Hematopoietic multipotent progenitor cell (in vitro differentiated cells): ENCODE measurements at regions not wholly inside any gene's neighbourhood (a gene's known extent, or its start where the extent isn't known, plus 50 kb on each side); places are given as distances from the start of the nearest gene placed in this dataset.

ENCODE experiments used
- DNase-seq, 3 donors: peaks; one replicate each; pipeline ENCODE4 v3.0.0-alpha.2; 2011 to 2015; ENCODE audit warnings: low read depth in 2 of 3, low spot score in 2 of 3

DNA sequence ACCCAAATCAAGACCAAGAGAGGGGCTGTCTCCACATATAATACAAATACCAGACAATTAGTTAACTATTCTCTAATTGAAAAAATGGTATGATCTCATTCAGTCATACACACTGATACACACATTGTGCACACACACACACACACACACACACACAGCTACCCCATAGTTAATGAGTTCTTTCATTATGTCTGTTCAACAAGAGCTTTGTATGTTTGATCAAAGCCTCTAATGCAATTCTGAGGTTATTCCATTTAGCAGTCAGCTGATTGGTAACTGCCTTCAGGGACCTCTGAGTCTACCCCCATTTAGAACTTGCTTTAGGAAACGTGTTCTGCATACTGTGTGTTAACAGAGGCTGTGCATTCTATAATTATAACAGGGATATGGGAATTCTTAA is 741.4 kb upstream of the LRRTM4 start:
- no peak for DNase-seq

DNA sequence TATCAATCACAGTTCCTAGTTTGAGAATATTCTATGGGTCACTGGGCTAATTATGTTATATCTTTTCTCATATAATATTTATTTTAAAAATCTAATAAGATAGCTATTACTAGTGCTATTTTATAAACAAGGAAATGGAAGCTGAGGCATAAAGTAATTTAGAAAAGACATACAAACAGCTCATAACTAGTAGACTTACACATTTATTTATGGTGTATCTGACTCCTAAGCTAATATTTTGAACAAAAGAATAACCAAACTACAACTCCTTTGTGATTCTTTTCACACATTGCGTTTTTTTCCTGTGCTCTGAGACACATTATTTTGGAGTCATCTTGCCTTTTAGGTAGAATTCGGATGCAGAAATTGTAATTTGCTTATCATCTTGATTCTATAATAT is 742.0 kb upstream of the LRRTM4 start:
- DNase-seq: no peak

DNA sequence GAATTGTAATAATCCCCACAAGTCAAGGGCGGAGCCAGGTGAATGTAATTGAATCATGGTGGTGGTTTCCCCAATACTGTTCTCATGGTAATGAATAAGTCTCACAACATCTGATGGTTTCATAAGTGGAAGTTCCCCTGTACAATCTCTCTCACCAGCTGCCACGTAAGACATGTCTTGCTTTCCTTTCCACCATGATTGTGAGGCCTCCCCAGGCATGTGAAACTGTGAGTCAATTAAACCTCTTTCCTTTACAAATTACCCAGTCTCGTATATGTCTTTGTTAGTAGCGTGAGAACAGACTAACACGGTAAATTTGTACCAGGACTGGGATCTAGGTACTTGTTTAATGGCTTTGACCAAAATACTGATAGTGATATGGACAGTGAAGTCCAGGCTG is 744.3 kb upstream of the REG3G start:
- DNase-seq: no peak

DNA sequence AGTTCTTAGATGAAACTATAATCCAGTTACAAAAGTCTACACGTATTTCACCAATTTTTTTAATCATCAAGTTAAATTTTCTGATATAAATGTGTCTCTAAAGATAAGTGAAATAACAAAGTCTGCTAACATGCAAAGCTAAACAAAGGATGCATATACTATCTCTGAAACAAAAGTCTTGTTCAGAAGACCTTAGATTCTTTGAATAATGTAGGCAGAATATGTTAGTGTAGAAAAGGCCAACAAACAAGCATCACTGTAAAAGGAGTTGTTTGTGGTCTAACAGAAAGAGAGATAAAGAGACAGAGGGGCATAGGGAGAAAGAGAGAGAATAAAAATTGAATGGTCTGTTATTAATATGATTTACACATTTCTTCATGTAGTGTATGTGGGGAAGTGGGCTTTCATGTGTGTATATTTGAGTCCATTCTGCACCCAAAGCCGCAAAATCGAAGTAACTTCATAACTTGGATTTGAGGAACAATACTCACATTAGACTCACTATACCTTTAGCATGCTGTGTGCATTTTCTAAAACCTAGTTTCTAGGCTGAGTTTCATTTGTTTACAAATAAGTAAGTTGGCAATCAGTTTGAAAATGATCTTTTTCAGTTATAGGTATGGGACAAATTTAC is 734.8 kb upstream of the REG3G start:
- no peak for DNase-seq

DNA sequence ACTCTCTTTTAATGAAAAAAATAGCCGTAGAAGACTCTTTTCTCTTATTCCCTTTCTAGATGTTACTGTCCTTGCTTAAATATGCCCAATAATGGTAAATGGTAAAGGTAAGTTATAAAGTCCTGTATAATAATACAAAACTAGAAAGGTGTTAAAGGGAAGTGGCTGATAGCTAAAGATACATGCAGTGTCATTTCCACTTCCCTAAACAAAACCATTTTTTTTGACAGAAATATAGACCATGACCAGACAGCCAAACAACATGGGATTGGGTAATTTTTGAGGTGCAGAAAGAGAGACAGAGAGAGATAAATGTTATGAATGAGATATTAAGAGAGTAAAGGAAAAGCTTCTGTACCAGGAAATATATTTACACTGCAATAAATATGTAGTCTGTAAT is 731.7 kb upstream of the REG3G start:
- no peak for DNase-seq

DNA sequence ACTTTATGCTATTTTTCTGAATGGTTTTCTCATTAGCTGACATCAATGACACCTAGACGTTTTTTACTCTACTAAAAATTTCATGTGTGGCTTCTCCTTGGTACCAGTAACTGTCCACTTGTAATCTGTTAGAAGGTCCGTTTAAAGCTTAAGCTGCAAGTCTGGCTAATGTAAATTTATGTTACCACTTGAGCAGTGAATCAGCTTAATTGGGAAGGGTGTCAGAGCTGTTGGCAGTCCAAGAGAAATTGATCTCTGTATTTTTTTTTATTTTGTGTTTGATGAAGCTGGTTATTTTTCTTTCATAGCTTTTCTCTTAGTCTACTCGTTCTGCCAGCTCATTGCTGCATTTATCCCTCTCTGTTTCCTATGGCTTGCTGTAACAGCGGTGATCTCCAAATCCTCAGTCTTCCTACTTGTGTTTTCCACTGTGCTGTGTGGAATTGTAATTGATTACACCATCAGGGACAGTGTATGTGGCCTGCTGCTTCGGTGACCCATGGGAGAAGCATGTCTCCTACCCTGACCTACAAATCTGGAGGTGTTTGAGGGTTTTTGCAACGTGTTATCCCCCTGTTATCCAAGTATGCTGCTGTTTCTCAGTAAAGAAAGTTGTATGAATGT is 724.2 kb upstream of the REG3G start:
- DNase-seq: no peak

DNA sequence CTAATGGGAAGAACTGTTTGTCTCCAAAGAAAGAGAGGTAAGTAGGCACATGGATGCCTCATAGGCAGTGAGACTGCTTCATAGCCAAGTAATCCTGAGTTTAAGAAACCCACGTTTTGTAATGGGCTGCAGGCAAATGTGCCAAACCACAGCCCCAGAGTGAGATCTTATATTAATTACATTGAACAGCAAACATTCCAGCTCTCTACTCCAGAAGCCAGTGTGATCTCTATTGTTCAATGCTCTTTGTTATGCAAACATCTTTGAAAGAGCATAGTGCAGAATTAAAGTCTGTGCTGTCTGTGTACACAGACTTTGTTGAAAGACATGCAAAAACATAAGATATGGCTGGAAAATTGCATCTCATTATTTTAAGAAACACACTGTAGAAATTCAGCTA is 720.8 kb upstream of the REG3G start:
- DNase-seq: no peak

DNA sequence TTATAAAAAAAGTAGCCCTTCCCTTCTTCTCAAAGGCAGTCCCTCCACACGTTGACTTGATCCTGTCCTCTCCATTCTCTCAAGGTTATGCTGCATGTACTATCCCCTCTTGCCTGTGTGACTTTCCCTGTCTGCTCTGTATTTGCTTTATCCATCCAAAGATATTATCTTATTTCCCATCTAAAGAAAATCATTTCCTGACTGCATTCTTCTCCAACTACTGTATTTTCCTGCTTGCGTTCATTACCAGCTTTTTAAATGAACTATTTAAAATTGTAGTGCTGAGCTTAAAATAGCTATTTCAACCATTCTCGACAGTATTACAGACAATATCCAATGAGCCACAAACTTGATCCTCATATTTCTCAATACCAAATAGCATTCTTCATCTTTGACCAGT is 716.0 kb upstream of the REG3G start:
- DNase-seq: no peak

DNA sequence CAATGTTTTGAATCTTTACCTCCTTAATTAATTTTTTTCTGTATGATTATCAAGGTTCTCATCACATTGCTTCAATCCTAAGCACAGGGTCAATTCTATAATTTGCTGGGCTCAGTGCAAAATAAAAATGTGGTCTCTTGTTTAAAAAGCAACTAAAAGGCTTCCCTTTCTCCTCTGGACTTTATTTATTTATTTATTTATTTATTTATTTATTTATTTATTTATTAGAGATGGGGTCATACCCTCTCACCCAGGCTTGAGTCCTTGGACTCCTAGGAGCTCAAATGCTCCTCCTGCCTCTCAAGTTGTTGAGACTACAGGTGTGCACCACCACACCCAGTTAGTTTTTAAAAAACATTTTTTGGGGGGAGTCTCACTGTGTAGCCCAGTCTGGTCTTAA is 710.1 kb upstream of the REG3G start:
- no peak for DNase-seq

DNA sequence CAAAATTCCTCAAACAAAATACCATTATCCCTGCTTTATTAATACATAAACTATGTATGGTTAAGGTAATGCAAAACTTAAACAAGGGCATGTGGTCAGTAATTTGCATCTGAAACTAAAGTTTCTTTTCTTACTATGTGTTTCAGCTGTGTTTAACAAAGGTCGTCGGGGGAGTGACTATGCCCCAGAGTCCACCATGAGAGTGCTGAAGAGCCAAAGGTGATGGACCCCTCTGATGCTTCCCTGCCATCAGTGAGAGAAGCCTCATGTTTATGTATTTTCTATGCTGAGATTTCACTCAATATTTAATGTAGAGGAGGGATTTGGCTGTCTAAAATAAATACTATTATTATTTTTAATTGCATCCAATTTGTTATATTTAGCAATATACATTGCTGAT is 707.2 kb upstream of the REG3G start:
- no peak for DNase-seq

DNA sequence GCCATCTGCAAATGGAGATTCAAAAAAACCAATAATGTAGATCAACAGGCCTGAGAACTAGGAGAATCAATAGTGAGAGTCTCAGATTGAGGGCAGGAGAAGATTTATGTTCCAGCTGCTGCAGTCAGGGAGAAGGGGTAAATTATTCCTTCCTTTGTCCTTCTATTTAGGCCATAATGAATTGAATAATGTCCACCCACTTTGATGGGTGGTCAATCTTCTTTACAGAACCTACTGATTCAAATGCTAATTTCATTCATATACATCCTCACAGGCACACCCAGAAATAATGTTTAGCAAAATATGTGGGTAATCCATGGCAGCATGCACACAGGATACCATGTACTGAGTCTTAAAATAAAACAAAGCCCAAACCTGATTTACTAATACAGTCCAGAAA is 695.3 kb upstream of the REG3G start:
- DNase-seq: no peak

DNA sequence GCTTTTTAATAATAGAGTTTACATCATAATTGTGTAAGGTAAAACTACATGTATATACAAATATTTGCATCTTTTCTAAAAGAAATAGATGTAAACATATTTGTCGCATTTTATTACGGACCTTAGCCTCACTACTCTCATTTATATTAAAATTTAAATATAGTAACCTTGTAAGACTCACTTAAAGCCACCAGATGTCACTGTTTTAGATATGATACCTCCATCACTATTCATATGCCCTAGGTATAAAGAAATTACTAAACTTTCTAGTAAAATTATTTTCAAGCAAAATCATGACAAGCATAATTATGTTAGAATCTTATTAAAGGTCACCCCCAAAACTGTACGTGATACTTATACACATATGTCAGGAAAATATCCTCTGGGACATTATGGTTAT is 674.3 kb upstream of the REG3G start:
- peak in 1 of 3 donors; percentile 2 for DNase-seq

DNA sequence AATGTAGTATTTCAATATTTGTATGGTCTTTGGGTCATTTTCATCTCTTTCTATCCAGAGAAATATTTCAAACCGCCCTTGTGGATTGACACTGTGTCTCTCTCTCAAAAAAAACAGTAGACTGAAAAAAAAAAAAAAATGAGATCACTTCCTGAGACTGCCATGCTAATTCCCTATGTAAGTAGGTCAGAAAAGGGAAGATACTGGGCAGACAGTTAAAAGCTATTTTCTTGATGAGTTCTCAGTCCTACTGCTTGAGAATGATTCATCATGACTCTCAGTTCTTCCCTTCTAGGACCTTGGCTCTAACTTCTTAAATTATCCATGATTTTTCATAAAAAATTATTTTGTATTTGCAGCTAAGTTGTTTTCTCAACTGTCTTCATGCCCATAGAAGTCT is 672.3 kb upstream of the REG3G start:
- no peak for DNase-seq

DNA sequence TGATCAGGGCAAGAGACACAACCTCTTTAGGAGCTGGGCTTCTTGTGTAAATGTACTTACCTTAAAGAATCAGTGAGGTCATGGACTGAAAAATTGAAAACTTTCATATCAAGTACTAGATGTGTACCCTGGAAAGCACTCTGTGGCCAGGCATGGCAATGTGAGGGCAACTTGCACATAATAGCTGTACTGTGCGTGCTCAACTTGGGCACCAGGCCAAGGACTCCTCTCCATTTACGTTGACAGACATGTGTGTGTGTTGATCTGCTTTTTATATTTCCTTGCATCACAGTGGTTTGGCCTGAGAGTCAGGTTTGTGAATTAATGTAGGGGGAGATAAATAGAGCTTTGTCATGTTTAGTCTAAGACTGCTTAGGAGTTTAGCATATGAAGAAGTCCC is 669.5 kb upstream of the REG3G start:
- DNase-seq: no peak

DNA sequence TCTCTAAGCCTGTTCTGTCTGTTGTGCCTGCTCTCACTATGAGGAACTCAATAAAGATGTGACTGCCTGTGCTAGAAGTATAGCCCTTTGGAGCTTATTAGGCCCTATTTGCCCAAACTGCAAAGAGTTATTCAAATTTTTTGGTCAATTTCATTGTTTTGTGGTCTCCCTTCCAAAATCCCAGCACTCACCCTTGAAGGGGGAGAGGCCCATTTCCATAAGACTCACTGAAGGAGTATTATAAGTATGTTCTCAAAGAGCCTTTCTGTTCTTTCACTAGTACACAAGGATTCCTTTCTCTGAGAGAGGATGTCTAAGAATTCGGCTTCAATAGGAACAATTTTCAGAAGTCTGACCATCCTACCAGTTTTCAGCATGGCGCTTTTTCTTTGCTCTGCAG is 641.9 kb upstream of the REG3G start:
- DNase-seq: no peak

DNA sequence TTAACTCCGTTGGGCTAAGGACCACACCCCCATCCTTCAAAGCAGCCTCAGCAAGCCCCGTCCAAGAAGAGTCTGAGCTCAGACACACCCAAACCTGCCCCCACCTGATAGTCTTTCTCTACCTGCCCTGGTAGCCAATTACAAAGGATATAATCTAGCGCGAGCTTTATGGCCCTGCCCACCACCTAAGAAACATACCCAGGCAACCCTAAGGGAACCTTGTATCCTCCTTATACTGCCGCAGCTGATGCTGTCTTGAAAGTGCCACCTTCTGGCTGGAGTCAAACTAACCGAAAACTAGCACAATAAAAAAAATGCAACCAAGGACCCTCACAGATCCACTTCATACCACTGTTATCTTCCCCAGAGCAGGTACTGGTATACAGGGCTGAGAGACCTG is 628.3 kb upstream of the REG3G start:
- no peak for DNase-seq

DNA sequence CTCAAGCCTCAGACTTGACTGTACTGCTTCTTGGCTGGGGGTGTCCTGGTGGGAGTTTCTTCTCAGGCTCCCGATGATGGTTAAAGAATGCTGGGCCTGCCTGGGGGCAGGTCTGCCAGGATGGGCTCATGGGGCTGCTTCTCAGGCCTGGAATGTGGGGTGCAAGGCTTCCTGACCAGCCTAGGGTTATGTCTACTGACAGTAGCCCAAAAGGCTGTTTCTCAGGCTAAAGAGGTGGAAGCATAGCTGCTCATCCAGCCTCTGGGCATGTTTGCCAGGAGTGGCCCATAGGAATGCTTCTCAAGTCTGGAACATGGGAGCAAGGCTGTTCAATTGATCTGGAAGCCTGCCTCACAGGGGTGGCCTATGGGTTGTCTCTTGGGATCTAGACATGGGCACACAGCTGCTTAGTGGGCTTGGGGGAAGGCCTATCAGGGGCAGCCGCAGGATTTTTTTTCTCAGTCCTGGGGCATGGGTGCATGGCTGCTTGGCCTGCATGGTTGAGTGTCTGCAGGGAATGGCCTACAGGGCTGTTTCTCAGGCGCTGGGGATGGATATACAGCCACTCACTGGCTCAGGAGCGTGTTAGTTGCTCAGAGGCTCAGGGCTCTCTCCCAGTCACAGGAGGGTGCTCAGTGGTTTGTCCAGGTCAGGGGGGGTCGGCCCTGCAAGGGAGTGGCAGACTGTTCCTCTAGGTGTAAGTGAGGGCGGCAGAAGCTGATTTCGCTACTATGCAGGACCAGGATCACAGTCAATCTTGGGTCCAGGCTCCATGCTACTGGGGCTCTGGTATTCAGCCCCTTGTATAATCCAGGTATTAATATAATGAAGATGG is 617.3 kb upstream of the REG3G start:
- no peak for DNase-seq

DNA sequence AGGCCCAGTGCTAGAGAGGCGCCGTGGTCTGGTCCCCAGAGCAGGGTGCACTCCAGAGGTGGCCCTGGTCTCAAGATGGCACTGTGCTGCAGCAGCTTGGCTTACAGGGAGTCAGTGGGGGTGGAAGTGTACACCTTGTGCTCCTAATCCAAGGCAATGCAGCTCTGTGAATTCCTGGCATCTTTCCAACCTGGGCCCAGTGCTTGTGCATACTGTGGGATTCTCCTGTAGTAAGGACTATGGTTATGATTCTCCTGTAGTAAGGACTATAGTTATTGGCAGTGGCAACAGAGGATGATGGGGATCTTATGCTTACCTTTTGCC is 616.7 kb upstream of the REG3G start:
- no peak for DNase-seq

DNA sequence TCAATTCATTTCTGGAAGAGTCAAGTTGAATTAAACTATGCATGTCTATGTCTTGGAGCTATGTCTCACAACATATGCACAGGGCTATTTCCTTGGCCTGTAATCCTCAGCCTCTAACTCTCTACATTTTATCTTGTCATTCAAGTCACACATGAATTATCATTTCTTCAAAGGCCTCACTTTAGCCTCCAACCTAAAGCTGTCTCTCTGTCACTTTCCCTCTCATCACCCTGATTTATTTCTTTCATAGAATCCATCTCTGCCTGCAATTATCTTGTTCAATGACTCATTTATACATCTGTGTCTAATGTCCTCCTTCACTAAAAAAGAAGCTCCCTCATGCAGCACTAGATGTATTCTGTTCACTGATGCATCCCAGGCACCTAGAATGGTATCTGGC is 614.2 kb upstream of the REG3G start:
- DNase-seq: no peak

DNA sequence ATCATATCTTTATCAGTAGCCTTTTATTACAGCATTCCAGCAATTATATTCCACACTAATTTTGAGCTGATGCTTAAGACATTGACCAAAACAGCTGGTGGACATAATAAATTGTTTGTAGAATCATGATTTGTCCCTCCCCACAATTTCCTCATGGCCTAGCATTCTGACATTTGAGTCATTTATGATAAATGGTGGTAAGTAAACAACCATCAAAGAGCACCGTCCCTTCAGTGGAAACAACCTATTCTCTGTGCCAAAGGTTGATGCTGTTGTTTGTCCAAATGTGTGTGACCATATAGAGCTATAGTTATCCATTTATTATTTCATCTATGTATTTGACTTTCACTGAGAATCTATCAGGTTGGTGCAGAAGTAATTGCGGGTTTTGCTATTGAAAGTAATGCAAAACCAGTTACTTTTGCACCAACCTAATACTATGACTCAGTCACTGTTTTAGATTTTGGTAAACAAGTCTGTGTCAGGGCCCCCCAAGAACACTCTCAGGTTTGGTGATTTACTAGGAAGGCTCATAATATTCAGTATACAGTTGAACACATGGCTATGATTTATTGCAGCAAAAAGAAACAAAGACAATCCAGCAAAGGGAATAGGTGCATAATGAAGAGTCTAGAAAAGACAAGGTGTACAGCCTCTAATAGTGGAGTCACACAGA is 608.7 kb upstream of the REG3G start:
- no peak for DNase-seq

DNA sequence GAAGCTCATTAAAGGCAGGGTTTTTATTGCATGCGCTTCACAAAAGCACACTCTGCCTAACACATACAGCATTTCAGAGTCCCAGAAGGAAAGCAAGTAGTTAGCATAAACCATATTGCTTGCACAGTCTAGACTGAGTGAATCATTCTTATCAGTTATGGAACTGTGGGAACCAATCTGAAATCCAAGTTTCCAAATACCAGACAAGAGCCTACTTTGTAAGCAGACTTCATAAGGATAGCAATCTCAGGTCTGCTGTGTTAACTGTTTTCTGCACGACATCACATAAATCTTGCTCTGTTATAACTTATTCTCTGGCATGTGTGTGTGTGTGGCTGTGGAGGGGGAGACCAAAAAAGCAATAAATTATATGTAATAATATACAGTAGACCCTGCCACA is 608.1 kb upstream of the REG3G start:
- no peak for DNase-seq

DNA sequence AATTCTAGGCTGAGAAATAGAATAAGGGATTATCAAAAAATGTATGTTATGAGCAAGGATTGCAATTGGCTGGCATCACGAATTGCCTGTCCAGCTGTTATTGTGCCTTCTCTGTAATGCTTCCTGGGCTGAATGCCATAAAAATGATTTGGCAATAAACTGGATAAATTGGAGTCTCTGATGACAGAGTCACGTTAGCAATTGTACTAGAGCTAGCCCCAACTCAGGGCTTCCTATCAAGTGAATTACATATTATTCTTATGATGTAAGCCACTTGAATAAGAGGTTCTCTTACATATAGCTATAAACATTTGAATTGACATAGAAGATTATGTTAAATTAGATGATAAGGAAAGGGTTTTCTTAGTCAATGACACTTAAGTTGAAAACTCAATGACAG is 607.5 kb upstream of the REG3G start:
- no peak for DNase-seq
